ENCODE measurements at regions not wholly inside any gene's neighbourhood (a gene's known extent, or its start where the extent isn't known, plus 50 kb on each side); places are given as distances from the start of the nearest gene placed in this dataset.

DNA sequence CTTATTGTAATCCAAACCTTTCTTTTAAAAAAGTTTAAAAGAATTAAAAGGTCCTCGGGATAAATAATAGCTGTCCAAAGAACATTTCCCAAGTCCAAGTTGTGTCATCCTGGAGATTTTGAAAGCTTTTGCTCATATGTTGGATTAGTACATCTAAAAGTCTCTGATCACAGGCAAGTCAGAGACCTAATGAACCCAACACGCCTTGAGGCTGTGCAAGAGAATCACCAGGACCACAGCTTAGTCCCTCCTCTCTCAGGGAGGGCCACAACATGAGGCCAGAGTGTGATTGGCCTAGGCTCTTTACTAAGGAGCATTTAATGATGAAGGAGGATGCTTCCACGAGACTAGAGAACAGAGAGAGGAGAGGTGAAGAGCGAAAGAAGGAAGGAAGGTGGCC, 98.7 kb upstream of the OR5AK2 start:
- TF ChIP-seq RXRA (IDR thresholded peaks at IDR 0.05; ENCODE audit: borderline replicate concordance, low read depth) (no peak), RCOR1 (IDR thresholded peaks at IDR 0.05; ENCODE audit: low read length) (no peak), ELF1 (IDR thresholded peaks at IDR 0.05) (no peak), FOSL2 (IDR thresholded peaks at IDR 0.05; ENCODE audit: borderline replicate concordance, low read depth) (no peak), NRF1 (IDR thresholded peaks at IDR 0.05; ENCODE audit: low read depth, low read length) (no peak), TCF12 (IDR thresholded peaks at IDR 0.05) (no peak), TEAD4 (IDR thresholded peaks at IDR 0.05; ENCODE audit: borderline replicate concordance, insufficient read depth) (no peak), TAF1 (IDR thresholded peaks at IDR 0.05; ENCODE audit: borderline replicate concordance, low read depth, low read length) (no peak), RFX5 (IDR thresholded peaks at IDR 0.05; ENCODE audit: low read length) (no peak), YY1 (IDR thresholded peaks at IDR 0.05; ENCODE audit: low read depth) (no peak), RAD21 (IDR thresholded peaks at IDR 0.05; ENCODE audit: low read length) (no peak), GABPA (IDR thresholded peaks at IDR 0.05; ENCODE audit: low read depth) (no peak), FOXM1 (IDR thresholded peaks at IDR 0.05; ENCODE audit: low read depth) (no peak), GATA2 (CRISPR knock-in tag; IDR thresholded peaks at IDR 0.05) (no peak), POLR2AphosphoS5 (IDR thresholded peaks at IDR 0.05; ENCODE audit: low read depth, low read length) (no peak), JUND (IDR thresholded peaks at IDR 0.05) (no peak)
- TF ChIP-seq, protein P1, sequence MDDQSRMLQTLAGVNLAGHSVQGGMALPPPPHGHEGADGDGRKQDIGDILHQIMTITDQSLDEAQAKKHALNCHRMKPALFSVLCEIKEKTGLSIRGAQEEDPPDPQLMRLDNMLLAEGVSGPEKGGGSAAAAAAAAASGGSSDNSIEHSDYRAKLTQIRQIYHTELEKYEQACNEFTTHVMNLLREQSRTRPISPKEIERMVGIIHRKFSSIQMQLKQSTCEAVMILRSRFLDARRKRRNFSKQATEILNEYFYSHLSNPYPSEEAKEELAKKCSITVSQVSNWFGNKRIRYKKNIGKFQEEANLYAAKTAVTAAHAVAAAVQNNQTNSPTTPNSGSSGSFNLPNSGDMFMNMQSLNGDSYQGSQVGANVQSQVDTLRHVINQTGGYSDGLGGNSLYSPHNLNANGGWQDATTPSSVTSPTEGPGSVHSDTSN (IDR thresholded peaks at IDR 0.05) = no peak
- TF ChIP-seq, protein P2, sequence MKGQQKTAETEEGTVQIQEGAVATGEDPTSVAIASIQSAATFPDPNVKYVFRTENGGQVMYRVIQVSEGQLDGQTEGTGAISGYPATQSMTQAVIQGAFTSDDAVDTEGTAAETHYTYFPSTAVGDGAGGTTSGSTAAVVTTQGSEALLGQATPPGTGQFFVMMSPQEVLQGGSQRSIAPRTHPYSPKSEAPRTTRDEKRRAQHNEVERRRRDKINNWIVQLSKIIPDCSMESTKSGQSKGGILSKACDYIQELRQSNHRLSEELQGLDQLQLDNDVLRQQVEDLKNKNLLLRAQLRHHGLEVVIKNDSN (IDR thresholded peaks at IDR 0.05; ENCODE audit: borderline replicate concordance, low read depth) = no peak
- TF ChIP-seq, protein P3, sequence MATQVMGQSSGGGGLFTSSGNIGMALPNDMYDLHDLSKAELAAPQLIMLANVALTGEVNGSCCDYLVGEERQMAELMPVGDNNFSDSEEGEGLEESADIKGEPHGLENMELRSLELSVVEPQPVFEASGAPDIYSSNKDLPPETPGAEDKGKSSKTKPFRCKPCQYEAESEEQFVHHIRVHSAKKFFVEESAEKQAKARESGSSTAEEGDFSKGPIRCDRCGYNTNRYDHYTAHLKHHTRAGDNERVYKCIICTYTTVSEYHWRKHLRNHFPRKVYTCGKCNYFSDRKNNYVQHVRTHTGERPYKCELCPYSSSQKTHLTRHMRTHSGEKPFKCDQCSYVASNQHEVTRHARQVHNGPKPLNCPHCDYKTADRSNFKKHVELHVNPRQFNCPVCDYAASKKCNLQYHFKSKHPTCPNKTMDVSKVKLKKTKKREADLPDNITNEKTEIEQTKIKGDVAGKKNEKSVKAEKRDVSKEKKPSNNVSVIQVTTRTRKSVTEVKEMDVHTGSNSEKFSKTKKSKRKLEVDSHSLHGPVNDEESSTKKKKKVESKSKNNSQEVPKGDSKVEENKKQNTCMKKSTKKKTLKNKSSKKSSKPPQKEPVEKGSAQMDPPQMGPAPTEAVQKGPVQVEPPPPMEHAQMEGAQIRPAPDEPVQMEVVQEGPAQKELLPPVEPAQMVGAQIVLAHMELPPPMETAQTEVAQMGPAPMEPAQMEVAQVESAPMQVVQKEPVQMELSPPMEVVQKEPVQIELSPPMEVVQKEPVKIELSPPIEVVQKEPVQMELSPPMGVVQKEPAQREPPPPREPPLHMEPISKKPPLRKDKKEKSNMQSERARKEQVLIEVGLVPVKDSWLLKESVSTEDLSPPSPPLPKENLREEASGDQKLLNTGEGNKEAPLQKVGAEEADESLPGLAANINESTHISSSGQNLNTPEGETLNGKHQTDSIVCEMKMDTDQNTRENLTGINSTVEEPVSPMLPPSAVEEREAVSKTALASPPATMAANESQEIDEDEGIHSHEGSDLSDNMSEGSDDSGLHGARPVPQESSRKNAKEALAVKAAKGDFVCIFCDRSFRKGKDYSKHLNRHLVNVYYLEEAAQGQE (IDR thresholded peaks at IDR 0.05; ENCODE audit: low read depth, low read length) = no peak
- Histone ChIP-seq H3K27me3 (ENCODE audit: insufficient read depth) (no peaks in the 10 kb centered on the region), H3K27ac (ENCODE audit: low read depth in 2 of 2, low read length in 1 of 2) (no peak overlapping the region), H4K20me1 (ENCODE audit: insufficient read depth) (no peaks in the 10 kb centered on the region), H3K4me2 (no peak overlapping the region), H3K9ac (no peak overlapping the region), H3F3A (replicated peaks; ENCODE audit: insufficient read depth) (no peaks in the 10 kb centered on the region), H3K79me2 (ENCODE audit: insufficient read depth) (no peaks in the 10 kb centered on the region), H3K9me3 (no peaks in the 10 kb centered on the region), H3K9me2 (no peaks in the 10 kb centered on the region), H3K4me1 (ENCODE audit: control insufficient read depth in 1 of 2, insufficient read depth in 2 of 2, low read depth in 1 of 2, low read length in 1 of 2) (peaks cover 0 to 5% of the 10 kb centered on the region in 2 experiments; a peak in 2 of 4 replicates), H2AFZ (ENCODE audit: low read depth) (no peak overlapping the region), H3K36me3 (replicated peaks in 1 of 2; ENCODE audit: control insufficient read depth in 1 of 2, insufficient read depth in 2 of 2, low read length in 1 of 2) (no peaks in the 10 kb centered on the region), H3K4me3 (ENCODE audit: low read depth in 2 of 2, low read length in 1 of 2) (no peak overlapping the region)
- 43% methylated on average over 4 of the region's 4 CpGs for WGBS (ENCODE audit: low lambda C conversion rate)
- CTCF ChIA-PET = interaction anchor here (1.2 to 1.4 kb wide), 2 partner anchors 12 to 49 kb away, joined by 3 read pairs; no protein-coding TSS in a partner anchor
- POLR2A ChIA-PET = no interaction called here
- DNase-seq = no peak
